Activated CD4-positive, alpha-beta memory T cell treated with anti-CD3 and anti-CD28 coated beads for 36 hours (primary cell): ENCODE measurements at regions not wholly inside any gene's neighbourhood (a gene's known extent, or its start where the extent isn't known, plus 50 kb on each side); places are given as distances from the start of the nearest gene placed in this dataset.

Experiments
- CTCF ChIA-PET: fragments of 350-600 bp; sonication (Branson Sonifier 250); formaldehyde crosslinking; loops from one replicate; lab custom pipeline; 2021; ENCODE audit warnings: antibody characterized with exemption, inconsistent platforms; lab: Charles Lee
- POLR2A ChIA-PET: fragments of 350-600 bp; sonication (Branson Sonifier 250); formaldehyde crosslinking; loops from one replicate; lab custom pipeline; 2021; ENCODE audit warnings: antibody characterized with exemption; lab: Charles Lee
- DNase-seq: peaks from one replicate; pipeline ENCODE4 v3.0.0-alpha.2; 2020
- H3K27ac Mint-ChIP-seq: one replicate; pipeline ENCODE4 v1.8.0; 2021; ENCODE audit warnings: mixed read lengths
- H3K27me3 Mint-ChIP-seq: one replicate; pipeline ENCODE4 v1.8.0; 2021; ENCODE audit warnings: mixed read lengths
- H3K36me3 Mint-ChIP-seq: one replicate; pipeline ENCODE4 v1.8.0; 2021; ENCODE audit warnings: mixed read lengths
- H3K4me1 Mint-ChIP-seq: one replicate; pipeline ENCODE4 v1.8.0; 2021; ENCODE audit warnings: low read depth, mixed read lengths
- H3K4me3 Mint-ChIP-seq: one replicate; pipeline ENCODE4 v1.8.0; 2021; ENCODE audit warnings: mild to moderate bottlenecking, mixed read lengths
- H3K9me3 Mint-ChIP-seq: one replicate; pipeline ENCODE4 v1.8.0; 2021; ENCODE audit warnings: mixed read lengths
- intact Hi-C: fragments of 100-400 bp; cut with micrococcal nuclease; formaldehyde crosslinking; loops from one replicate; pipeline ENCODE4 v1.15.1; 2023

DNA sequence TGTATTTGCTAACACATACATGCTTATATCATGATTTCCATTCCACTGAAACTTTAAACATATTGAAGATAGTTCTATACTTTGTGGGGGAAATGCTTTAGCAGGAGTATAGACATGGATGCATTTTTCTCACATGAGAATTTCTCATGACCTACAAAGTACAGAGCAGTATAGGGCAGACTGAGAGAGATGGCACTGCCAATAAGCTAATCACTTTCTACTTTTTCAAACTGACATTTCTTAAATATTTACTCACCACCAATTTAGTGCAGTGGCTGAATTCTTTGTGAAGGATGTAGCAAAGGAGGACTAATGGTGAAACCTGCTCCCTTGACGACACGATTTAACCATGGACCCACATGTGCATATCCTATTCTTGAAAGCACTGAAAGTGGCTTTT is 923.5 kb downstream of the ADGRL2 start:
- CTCF ChIA-PET: no interaction called here
- no peak overlapping the region for H3K27ac Mint-ChIP-seq
- no peaks in the 10 kb centered on the region for H3K27me3 Mint-ChIP-seq
- DNase-seq: no peak
- no peak overlapping the region for H3K4me3 Mint-ChIP-seq
- POLR2A ChIA-PET: no interaction called here
- H3K9me3 Mint-ChIP-seq: peaks cover 2% of the 10 kb centered on the region
- H3K36me3 Mint-ChIP-seq: no peaks in the 10 kb centered on the region
- no peaks in the 10 kb centered on the region for H3K4me1 Mint-ChIP-seq
- intact Hi-C loops: no loop called here

DNA sequence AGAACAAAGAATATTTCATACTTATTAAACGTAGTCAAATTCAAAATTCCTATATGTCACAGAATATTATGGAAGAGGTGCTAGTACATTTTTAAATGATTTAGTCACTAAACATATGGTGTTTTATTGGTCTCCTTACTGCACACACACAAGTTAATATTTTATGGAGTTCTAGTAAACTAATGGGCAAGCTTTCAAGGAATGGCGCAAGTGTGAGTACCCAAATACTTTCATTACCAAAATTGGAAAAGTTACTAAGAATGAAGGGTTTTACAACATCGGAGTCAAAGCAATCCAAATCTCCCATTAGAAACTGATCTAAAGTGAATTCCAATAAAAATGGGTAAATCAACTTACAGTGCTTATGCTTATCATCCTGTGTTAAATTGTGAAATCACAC is 921.9 kb downstream of the ADGRL2 start:
- H3K9me3 Mint-ChIP-seq: peaks cover 2% of the 10 kb centered on the region
- no peaks in the 10 kb centered on the region for H3K27me3 Mint-ChIP-seq
- ChIA-PET CTCF (no interaction called here), POLR2A (no interaction called here)
- intact Hi-C loops: no loop called here
- no peak overlapping the region for H3K27ac Mint-ChIP-seq
- no peaks in the 10 kb centered on the region for H3K36me3 Mint-ChIP-seq
- no peaks in the 10 kb centered on the region for H3K4me1 Mint-ChIP-seq
- no peak overlapping the region for H3K4me3 Mint-ChIP-seq
- DNase-seq: no peak

DNA sequence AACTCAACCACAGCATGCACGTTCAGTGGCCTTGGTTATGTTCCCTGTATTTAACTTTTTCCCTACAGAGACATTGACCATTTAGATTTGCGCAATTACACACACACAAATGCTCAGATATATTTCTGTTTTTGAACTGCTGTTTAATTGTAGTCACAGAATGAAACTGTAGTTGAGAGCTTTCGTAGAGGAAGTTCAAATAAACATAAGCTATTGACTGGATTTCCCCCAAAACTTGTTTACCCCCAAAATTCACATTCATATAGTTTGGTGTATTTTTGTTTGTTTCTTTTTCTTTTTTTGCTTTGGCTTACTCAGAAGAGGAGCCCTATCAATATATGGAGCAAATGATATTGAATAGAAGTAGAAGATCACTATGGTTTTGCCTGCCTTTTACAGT is 921.0 kb downstream of the ADGRL2 start:
- Mint-ChIP-seq H3K36me3 (no peaks in the 10 kb centered on the region), H3K9me3 (peaks cover 2% of the 10 kb centered on the region), H3K4me3 (no peak overlapping the region), H3K27ac (no peak overlapping the region), H3K4me1 (no peaks in the 10 kb centered on the region), H3K27me3 (no peaks in the 10 kb centered on the region)
- no peak for DNase-seq
- ChIA-PET CTCF (no interaction called here), POLR2A (no interaction called here)
- intact Hi-C loops: no loop called here

DNA sequence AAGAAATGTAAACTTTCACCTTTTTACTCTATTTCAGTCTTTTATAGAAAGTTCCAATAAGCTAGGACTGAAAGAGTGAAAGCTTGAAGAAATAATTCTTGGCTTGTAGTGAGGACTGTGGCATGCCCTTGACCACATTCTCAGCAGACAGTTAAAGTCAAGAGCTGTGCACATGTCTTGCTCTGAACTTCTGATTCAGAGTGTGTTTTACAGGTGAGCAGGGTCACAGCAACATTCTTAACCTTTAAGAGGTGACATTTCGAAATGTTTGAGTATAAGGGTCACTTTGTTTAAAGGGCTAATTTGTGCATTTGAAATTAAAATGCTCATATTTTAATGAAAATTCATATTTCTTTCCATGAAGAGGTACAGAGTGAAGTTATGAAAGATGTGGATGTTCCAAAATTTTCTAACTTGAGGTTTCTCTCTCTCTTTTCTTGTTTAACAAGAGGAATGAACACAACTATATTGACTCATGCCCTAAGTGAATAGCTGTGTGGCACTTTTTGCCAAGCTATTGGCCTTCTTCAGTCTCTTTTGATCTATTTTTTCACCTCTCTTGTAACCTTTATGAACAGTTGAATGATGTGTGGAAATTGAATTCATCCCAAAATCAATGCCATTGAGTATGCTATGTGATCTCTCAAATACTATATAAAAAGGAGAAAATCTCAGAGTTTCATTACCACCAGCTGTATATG is 918.1 kb downstream of the ADGRL2 start:
- no peak for DNase-seq
- Mint-ChIP-seq H3K27me3 (no peaks in the 10 kb centered on the region), H3K27ac (no peak overlapping the region), H3K9me3 (peaks cover 2% of the 10 kb centered on the region), H3K4me1 (no peaks in the 10 kb centered on the region), H3K4me3 (no peak overlapping the region), H3K36me3 (no peaks in the 10 kb centered on the region)
- intact Hi-C loops: no loop called here
- POLR2A ChIA-PET: no interaction called here
- CTCF ChIA-PET: no interaction called here

DNA sequence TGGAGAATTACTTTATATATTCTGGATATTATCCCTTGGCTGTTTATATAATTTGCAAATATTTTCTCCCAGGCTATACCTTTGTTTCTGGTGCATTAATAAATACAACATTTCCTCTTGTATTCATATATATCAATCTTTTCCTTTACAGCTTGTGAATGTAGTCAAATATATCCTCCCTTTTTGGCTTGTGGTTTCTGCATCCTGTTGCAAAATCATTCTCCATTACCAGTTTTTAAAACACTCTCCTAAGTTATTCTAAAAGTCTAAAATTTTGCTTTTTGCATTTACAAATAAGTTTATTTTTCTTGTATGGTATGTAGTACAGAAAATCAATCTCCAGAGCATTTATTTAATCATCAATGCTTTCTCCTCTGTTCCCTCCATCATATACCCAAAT is 909.4 kb downstream of the ADGRL2 start:
- Mint-ChIP-seq H3K36me3 (no peaks in the 10 kb centered on the region), H3K4me1 (no peaks in the 10 kb centered on the region), H3K9me3 (no peaks in the 10 kb centered on the region), H3K4me3 (no peak overlapping the region), H3K27me3 (no peaks in the 10 kb centered on the region), H3K27ac (no peak overlapping the region)
- POLR2A ChIA-PET: no interaction called here
- CTCF ChIA-PET: no interaction called here
- DNase-seq: no peak
- intact Hi-C loops: no loop called here

DNA sequence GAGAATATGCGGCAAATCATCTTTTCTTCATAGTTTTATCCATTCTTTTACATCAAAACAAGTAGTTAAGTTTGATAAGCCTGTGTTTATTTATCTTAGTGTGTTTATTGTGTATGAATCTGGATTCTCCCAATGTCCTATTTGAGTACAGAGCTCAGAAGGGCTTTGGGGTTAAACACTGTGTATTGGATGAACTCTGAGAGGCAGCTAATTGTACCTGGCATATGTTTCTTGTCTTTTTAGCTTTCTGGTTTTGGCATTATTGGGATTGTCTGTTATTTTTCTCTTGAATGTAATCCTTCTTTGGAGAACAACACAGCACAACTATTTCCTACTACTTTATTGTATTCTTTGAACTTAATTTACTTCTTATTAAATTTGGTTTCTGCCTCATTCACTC is 906.9 kb downstream of the ADGRL2 start:
- DNase-seq: no peak
- ChIA-PET POLR2A (no interaction called here), CTCF (no interaction called here)
- Mint-ChIP-seq H3K27me3 (no peaks in the 10 kb centered on the region), H3K4me1 (no peaks in the 10 kb centered on the region), H3K4me3 (no peak overlapping the region), H3K9me3 (no peaks in the 10 kb centered on the region), H3K36me3 (no peaks in the 10 kb centered on the region), H3K27ac (no peak overlapping the region)
- intact Hi-C loops: no loop called here

DNA sequence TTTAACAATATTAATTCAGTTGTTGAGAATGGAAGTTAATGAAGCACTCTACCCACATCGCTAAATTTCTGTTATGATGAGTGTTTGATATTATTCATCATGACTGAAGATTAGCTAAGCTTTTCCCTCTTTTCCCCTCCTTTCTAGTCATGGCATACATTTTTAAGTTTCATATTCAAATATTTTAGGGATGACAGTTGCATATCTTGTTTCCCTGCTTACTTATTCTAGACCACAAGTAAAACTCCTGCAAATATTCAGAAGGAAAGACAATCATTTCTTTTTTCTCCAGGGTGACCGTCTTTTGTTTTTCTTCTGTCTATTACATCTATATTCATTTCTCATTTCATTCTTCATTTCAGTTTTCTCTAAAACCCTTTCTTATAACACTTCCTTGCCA is 906.0 kb downstream of the ADGRL2 start:
- Mint-ChIP-seq H3K4me1 (no peaks in the 10 kb centered on the region), H3K4me3 (no peak overlapping the region), H3K27me3 (no peaks in the 10 kb centered on the region), H3K27ac (no peak overlapping the region), H3K9me3 (no peaks in the 10 kb centered on the region), H3K36me3 (no peaks in the 10 kb centered on the region)
- POLR2A ChIA-PET: no interaction called here
- CTCF ChIA-PET: no interaction called here
- intact Hi-C loops: no loop called here
- no peak for DNase-seq

DNA sequence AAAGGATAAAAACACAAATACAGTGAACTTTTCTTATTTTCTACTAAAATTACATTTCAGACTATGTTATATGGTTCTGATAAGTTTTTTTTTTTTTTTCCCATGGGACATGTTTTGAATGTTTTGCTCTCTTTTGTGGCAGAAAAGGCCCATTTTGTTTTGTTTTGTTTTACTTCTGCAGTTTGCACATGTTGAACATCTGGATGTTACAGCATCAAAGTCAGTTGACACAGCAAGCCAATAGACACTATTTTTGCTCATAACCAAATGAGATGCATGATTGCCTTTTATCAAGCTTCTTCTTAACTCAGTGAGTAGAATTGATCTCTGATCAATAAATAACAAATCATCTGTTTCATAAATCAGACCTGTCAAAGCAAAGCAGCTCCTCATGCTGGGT is 904.2 kb downstream of the ADGRL2 start:
- intact Hi-C loops: no loop called here
- Mint-ChIP-seq H3K4me1 (no peaks in the 10 kb centered on the region), H3K36me3 (no peaks in the 10 kb centered on the region), H3K27ac (no peak overlapping the region), H3K9me3 (no peaks in the 10 kb centered on the region), H3K27me3 (no peaks in the 10 kb centered on the region), H3K4me3 (no peak overlapping the region)
- ChIA-PET POLR2A (no interaction called here), CTCF (no interaction called here)
- DNase-seq: no peak

DNA sequence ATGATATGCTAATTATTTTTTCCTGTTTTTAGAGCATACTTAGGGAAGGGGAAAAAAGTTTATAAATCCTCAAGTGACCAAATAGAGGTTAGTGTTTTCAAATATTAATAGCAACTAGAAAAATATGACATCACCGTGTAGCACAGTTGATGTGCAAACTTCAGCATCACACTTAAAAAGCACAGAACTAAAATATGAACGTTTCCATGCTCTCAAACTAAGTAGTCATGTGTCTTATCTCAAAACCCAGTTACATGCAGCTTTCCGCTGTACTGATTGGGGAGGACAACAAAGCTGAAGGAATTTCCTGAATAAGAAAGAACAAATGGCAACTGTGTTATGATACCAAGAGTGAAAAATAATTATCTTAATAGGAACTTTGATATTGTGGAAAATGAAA is 903.7 kb downstream of the ADGRL2 start:
- no peaks in the 10 kb centered on the region for H3K36me3 Mint-ChIP-seq
- no peaks in the 10 kb centered on the region for H3K9me3 Mint-ChIP-seq
- POLR2A ChIA-PET: no interaction called here
- H3K4me1 Mint-ChIP-seq: no peaks in the 10 kb centered on the region
- no peak overlapping the region for H3K27ac Mint-ChIP-seq
- no peak overlapping the region for H3K4me3 Mint-ChIP-seq
- H3K27me3 Mint-ChIP-seq: no peaks in the 10 kb centered on the region
- CTCF ChIA-PET: no interaction called here
- DNase-seq: no peak
- intact Hi-C loops: no loop called here

DNA sequence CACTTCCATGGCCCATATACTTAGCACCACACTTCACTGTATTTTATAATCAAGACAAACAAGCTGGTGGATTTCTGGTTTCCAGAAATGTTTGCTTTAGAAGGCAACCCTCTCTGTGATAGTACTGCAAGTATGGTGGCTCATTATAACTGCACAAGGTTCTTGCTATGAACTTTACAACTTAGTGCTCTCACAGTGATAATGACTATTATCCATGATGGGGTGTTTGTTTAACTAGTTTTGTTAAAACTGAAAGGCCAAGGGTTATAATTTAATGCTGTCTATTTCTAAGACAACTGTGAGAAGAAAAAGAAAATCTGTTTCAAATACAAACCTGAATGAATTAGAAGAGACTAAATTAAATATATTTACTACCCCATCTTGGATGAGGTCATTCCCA is 903.2 kb downstream of the ADGRL2 start:
- H3K36me3 Mint-ChIP-seq: no peaks in the 10 kb centered on the region
- H3K4me1 Mint-ChIP-seq: no peaks in the 10 kb centered on the region
- intact Hi-C loops: no loop called here
- ChIA-PET CTCF (no interaction called here), POLR2A (no interaction called here)
- H3K9me3 Mint-ChIP-seq: no peaks in the 10 kb centered on the region
- no peak for DNase-seq
- no peak overlapping the region for H3K27ac Mint-ChIP-seq
- H3K27me3 Mint-ChIP-seq: no peaks in the 10 kb centered on the region
- no peak overlapping the region for H3K4me3 Mint-ChIP-seq

DNA sequence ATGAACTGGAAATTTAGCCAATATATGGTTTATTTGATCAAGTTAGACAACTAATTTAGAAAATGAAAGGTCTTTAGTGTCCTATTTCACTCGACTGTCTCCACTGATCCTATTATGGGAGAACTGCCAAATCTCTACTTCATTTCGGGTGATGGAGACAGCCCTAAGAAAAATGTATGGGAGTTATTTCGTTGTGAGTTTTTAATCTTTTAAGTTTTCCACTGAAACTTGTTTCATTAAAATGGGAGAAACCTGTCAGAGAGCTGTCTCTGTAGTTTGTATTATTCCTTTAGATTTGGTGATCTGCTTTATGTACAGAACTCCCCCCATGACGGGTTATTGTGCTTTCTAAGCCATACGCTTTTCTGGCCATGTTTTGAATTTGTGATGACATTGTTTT is 899.7 kb downstream of the ADGRL2 start:
- no peak for DNase-seq
- CTCF ChIA-PET: no interaction called here
- POLR2A ChIA-PET: no interaction called here
- no peaks in the 10 kb centered on the region for H3K27me3 Mint-ChIP-seq
- H3K36me3 Mint-ChIP-seq: no peaks in the 10 kb centered on the region
- H3K27ac Mint-ChIP-seq: no peak overlapping the region
- H3K4me1 Mint-ChIP-seq: no peaks in the 10 kb centered on the region
- intact Hi-C loops: no loop called here
- no peaks in the 10 kb centered on the region for H3K9me3 Mint-ChIP-seq
- H3K4me3 Mint-ChIP-seq: no peak overlapping the region

DNA sequence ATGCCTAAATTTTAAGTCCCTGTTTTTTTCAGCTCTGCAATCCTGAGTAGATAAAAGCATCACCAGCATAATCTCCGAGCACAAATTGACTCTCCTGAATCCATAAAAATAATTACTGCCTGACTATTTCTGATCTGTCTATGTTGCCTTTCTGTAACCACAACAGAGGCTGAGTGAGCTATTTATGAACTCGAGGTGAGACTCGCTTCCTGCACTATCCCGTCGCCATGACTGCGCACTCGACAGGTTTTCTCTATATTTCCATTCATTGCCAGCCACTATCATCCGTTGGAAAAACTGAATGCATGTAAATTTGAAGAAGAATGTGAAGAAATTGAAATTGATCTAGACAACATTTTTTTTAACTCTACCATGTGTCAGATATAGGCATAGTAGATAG is 897.2 kb downstream of the ADGRL2 start:
- intact Hi-C loops: no loop called here
- no peak overlapping the region for H3K27ac Mint-ChIP-seq

DNA sequence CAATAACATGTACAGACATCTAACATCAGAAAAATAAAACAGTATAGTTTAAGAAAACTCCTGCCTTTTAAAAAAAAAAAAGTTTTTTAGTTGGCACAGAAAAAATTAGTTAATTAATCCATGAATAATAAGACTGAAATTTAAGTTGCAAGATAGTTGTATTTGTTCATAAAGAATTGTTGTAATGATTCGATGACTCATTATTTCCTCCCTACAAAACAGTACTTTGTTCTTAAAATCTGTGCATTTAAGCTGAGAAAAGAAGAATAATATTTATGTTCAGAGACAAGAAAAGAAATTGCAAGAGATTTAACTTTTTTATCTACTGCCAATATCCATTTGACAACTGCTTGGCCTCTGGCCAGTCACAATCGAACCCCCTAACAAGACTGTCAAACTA is 894.7 kb downstream of the ADGRL2 start:
- Mint-ChIP-seq H3K4me1 (no peaks in the 10 kb centered on the region), H3K9me3 (no peaks in the 10 kb centered on the region), H3K27me3 (no peaks in the 10 kb centered on the region), H3K4me3 (no peak overlapping the region), H3K27ac (no peak overlapping the region), H3K36me3 (no peaks in the 10 kb centered on the region)
- ChIA-PET POLR2A (no interaction called here), CTCF (no interaction called here)
- intact Hi-C loops: no loop called here
- DNase-seq: no peak

More for the DNA sequence above, 897.2 kb downstream of the ADGRL2 start:
- H3K36me3 Mint-ChIP-seq: no peaks in the 10 kb centered on the region
- no peaks in the 10 kb centered on the region for H3K4me1 Mint-ChIP-seq
- ChIA-PET CTCF (no interaction called here), POLR2A (no interaction called here)
- H3K9me3 Mint-ChIP-seq: no peaks in the 10 kb centered on the region
- no peak overlapping the region for H3K4me3 Mint-ChIP-seq
- no peak for DNase-seq
- H3K27me3 Mint-ChIP-seq: no peaks in the 10 kb centered on the region
